ELF-1 (cell line): ENCODE measurements at regions not wholly inside any gene's neighbourhood (a gene's known extent, or its start where the extent isn't known, plus 50 kb on each side); places are given as distances from the start of the nearest gene placed in this dataset.

ENCODE experiments used
- DNase-seq: peaks from one replicate; pipeline ENCODE4 v3.0.0-alpha.2; 2016; ENCODE audit warnings: low read depth, low spot score

DNA sequence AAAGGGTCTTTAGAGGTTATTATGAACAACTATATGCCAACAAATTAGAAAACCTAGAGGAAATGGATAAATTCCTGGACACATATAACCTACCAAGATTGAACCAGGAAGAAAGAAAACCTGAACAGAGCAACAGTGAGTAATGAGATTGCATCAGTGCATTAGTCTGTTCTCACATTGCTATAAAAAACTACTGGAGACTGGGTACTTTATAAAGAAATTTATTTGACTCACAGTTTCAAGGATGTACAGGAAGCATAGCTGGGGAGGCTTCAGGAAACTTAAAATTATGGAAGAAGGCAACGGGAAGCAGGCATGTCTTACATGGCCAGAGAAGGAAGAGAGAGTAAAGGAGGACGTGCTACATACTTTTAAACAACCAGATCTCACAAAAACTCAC lies 70.8 kb upstream of the GNAZ start:
- DNase-seq: no peak

DNA sequence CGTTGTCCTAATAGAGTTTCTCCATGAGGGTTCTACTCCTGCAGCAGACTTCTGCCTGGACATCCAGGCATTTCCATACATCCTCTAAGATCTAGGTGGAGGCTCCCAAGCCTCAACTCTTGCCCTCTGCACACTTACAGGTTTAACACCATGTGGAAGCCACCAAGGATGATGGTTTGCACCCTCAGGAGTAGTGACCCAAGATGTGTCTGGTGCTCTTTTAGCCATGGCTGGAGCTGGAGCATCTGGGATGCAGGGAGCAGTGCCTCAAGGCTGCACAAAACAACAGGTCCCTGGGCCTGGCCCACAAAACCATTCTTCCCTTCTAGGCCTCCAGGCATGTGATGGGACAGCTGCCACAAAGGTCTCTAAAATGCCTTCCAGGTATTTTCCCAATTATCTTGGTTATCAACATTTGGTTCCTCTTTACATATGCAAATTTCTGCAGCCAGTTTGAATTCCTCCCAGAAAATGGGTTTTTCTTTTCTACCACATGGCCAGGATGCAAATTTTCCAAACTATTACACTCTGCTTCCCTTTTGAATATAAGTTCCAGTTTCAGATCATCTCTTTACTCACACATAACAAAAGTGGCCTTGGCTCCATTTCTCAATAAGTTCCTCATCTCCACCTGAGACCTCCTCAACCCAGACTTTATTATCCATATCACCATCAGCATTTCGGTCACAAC lies 69.5 kb upstream of the GNAZ start:
- DNase-seq: peak; percentile 12

- no peak for DNase-seq
Measured at GRCh38 chr22:23001463-23001862, 68.9 kb upstream of the GNAZ start.

DNA sequence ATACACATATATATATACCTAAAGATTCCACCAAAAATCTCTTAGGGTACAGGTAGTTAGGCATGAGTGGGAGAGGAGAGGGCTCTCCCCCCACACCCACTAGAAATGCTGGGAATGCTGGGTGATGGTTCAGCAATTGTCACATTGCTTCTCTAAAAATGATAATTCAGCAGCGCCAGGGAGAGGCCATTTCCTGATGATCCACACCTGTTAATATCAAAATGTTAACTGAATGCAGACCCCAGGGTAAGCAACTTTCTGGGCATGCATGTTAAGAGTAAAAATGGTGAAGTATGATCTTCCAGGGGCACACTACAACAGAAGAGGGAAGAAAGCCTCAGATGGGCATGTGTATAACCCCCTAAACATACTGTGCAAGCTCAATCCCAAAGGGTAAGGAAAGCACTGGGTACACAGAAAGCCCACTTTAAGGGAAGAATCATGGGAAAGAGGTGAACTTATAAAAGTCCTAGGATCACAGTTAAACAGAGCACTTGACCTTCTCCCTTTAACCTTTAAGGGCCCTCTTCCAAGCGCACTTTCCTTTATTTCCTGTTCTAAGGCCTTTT lies 67.6 kb upstream of the GNAZ start:
- DNase-seq: no peak

- DNase-seq: no peak
Measured at GRCh38 chr22:23007823-23008222, 62.5 kb upstream of the GNAZ start.

- DNase-seq: no peak
Measured at GRCh38 chr22:23008896-23009295, 61.4 kb upstream of the GNAZ start.
